NB4 (cell line): ENCODE measurements at regions not wholly inside any gene's neighbourhood (a gene's known extent, or its start where the extent isn't known, plus 50 kb on each side); places are given as distances from the start of the nearest gene placed in this dataset.
"Not testable (repeated sequence)": the region's sequence is repeated elsewhere in the genome, so short reads cannot be mapped to it uniquely, and the experiment has no call there.

ENCODE experiments used
- DNase-seq: peaks from one replicate; pipeline ENCODE4 v3.0.0; 2010; ENCODE audit warnings: low read depth
- H3K4me3 ChIP-seq: one replicate; pipeline ENCODE4 v1.5.1; 2011; ENCODE audit warnings: mild to moderate bottlenecking, low read depth, low read length, moderate library complexity
- CTCF ChIP-seq: IDR thresholded peaks from one replicate; pipeline ENCODE4 v1.5.1; 2012; ENCODE audit warnings: low read depth, low read length
- MAX ChIP-seq: IDR thresholded peaks from 2 replicates; pipeline ENCODE4 v1.6.1; 2011; ENCODE audit warnings: low read depth, low read length
- MYC ChIP-seq: IDR thresholded peaks from 2 replicates; pipeline ENCODE4 v1.6.1; 2011; ENCODE audit warnings: low read depth, low read length
- POLR2A ChIP-seq: IDR thresholded peaks from 2 replicates; pipeline ENCODE4 v1.6.1; 2011; ENCODE audit warnings: mild to moderate bottlenecking; ENCODE audit not compliant: insufficient read length; ENCODE audit errors: extremely low read depth

DNA sequence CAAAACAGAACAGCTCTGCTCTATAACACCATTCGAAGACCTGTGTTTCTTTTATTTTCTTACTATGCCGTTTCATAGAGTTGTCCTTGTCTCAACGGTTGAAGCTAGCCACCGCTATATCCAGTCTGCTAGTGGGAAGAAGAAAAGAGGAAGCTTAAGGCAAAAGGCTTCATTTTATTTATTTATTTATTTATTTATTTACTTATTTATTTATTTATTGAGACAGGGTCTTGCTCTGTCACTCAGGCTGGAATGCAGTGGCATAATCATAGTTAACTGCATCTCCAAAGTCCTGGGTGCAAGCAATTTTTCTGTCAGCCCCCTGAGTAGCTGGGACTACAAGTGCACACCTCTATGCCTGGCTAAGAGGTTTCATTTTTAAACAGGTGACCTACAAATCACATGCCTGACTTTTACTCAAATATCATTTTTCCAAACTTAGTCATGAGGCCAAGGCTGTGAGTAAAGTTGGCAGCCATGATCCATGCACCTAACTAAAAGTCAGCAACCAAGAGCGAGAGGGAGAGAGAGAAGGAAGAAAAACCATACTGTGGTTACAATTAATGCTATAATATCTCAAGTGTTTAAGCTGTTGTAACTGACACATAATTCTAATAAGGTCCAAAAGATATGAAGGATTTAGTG is 1305.3 kb upstream of the LRRTM3 start:
- no peak for TF ChIP-seq POLR2A
- no peak for TF ChIP-seq MAX
- no peak for TF ChIP-seq CTCF
- TF ChIP-seq MYC = no peak
- no peak for DNase-seq
- H3K4me3 ChIP-seq = no peak overlapping the region

DNA sequence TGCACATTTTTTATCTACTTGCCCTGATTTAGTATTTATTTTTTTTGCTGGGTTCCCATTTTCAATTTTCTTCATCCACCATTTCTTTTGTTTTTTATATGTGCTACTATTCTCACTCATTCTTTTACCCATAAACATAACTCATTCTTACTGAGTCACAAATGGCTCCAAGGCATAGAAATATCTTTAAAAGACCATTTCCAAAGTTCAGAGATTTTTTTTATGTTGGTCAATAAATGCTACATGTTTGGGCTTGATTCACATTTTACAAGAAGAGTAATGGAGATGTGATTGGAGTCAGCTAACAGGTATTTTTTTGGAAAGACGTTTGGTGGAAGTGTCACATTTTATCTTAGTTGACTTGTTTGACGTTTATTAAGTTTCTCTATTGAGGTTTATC is 1303.2 kb upstream of the LRRTM3 start:
- no peak overlapping the region for H3K4me3 ChIP-seq
- DNase-seq = no peak
- TF ChIP-seq MAX = no peak
- no peak for TF ChIP-seq POLR2A

DNA sequence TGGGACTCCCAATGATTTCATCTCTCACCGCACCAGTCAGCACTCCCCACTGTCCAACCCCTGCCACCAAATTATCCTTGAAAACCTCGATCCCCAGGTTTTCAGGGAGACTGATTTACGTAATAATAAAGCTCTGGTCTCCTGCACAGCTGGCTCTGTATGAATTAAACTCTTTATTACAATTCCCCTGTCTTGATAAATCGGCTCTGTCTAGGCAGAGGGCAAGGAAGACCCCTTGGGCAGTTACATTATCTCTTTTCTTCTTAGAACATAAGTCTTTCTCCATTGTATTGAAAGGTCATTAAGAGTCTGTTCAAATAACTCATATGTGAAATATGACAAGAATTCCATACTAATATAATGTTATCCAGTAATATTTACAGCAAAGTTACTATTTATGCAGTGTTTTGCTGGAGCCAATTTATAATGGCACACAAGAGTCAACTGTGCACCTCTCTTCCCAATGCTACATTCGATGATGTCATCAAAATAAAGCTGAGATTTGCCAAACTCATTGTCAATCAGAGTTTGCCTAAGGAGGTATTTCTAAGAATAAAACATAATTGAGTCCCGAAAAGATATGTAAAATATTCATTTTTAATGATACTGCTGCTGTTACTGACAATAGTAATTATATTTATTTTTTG is 1297.2 kb upstream of the LRRTM3 start:
- no peak for TF ChIP-seq MYC
- TF ChIP-seq MAX = no peak
- no peak for TF ChIP-seq POLR2A
- no peak for TF ChIP-seq CTCF

GRCh38 chr10:65660006-65660405 is 1265.8 kb upstream of the LRRTM3 start:
- TF ChIP-seq MAX = no peak
- TF ChIP-seq MYC = no peak
- TF ChIP-seq CTCF = no peak
- TF ChIP-seq POLR2A = no peak
- no peak overlapping the region for H3K4me3 ChIP-seq
- DNase-seq = no peak

More for the DNA sequence above, 1297.2 kb upstream of the LRRTM3 start:
- no peak for DNase-seq
- no peak overlapping the region for H3K4me3 ChIP-seq

DNA sequence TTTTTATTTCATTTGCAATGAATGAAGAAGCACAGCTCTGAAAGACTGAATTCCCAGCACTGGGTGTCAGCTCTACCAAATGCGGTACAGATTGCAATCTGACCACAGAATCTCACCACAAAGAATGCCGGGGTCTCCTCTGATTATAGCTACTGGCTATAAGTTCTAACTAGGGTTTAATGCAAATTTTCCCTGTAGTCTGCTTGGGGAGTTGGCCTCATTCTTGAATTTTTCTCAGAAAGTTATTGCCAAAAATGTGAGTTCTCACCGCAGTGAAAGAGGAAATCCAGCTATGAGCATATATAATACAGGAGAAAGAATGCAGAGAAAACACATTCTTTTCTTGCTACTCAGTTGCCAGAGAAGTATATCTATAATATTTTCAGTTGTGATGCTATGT is 1255.7 kb upstream of the LRRTM3 start:
- no peak for DNase-seq
- no peak overlapping the region for H3K4me3 ChIP-seq
- no peak for TF ChIP-seq POLR2A
- TF ChIP-seq MYC = no peak
- no peak for TF ChIP-seq MAX
- TF ChIP-seq CTCF = no peak

DNA sequence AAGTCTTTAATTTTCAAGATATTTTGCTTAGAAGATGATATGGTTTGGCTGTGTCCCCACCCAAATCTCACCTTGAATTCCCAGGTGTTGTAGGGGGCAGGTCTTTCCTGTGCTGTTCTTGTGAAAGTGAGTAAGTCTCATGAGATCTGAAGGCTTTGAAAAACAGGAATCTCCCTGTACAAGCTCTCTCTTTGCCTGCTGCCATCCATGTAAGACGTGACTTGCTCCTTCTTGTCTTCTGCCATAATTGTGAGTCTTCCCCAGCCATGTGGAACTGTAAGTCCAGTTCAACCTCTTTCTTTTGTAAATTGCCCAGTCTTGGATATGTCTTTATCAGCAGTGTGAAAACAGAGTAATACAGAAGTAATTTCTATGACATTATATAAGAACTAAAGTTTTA is 1255.2 kb upstream of the LRRTM3 start:
- not testable (repeated sequence) for DNase-seq, H3K4me3 ChIP-seq

- no peak for DNase-seq
- TF ChIP-seq MYC (no peak), MAX (no peak), POLR2A (no peak), CTCF (no peak)
- no peak overlapping the region for H3K4me3 ChIP-seq
These were observed 1250.6 kb upstream of the LRRTM3 start for GRCh38 chr10:65675236-65675635.
